HEK293 (cell line): ENCODE measurements at regions not wholly inside any gene's neighbourhood (a gene's known extent, or its start where the extent isn't known, plus 50 kb on each side); places are given as distances from the start of the nearest gene placed in this dataset.

Experiments
- EGR2 ChIP-seq: fragments of 450-650 bp; formaldehyde crosslinking; IDR thresholded peaks from 2 replicates; pipeline ENCODE4 v1.5.1; 2016; ENCODE audit warnings: low read depth, missing biosample characterization, missing genetic modification characterization
- ZNF664 ChIP-seq: fragments of 450-650 bp; formaldehyde crosslinking; IDR thresholded peaks from 2 replicates; pipeline ENCODE4 v1.5.1; 2016; ENCODE audit warnings: missing biosample characterization, missing genetic modification characterization
- TF ChIP-seq, protein P1 (sequence below): fragments of 450-650 bp; formaldehyde crosslinking; IDR thresholded peaks from 2 replicates; pipeline ENCODE4 v1.5.1; 2016; ENCODE audit warnings: missing biosample characterization, missing genetic modification characterization
- TF ChIP-seq, protein P2 (sequence below): fragments of 450-650 bp; formaldehyde crosslinking; IDR thresholded peaks from 2 replicates; pipeline ENCODE4 v1.5.1; 2016; ENCODE audit warnings: missing biosample characterization, missing genetic modification characterization

- TF ChIP-seq ZNF664 (tag by site-specific recombination) = no peak
- TF ChIP-seq, protein P1, sequence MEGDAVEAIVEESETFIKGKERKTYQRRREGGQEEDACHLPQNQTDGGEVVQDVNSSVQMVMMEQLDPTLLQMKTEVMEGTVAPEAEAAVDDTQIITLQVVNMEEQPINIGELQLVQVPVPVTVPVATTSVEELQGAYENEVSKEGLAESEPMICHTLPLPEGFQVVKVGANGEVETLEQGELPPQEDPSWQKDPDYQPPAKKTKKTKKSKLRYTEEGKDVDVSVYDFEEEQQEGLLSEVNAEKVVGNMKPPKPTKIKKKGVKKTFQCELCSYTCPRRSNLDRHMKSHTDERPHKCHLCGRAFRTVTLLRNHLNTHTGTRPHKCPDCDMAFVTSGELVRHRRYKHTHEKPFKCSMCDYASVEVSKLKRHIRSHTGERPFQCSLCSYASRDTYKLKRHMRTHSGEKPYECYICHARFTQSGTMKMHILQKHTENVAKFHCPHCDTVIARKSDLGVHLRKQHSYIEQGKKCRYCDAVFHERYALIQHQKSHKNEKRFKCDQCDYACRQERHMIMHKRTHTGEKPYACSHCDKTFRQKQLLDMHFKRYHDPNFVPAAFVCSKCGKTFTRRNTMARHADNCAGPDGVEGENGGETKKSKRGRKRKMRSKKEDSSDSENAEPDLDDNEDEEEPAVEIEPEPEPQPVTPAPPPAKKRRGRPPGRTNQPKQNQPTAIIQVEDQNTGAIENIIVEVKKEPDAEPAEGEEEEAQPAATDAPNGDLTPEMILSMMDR (tag by site-specific recombination) = no peak
- TF ChIP-seq, protein P2, sequence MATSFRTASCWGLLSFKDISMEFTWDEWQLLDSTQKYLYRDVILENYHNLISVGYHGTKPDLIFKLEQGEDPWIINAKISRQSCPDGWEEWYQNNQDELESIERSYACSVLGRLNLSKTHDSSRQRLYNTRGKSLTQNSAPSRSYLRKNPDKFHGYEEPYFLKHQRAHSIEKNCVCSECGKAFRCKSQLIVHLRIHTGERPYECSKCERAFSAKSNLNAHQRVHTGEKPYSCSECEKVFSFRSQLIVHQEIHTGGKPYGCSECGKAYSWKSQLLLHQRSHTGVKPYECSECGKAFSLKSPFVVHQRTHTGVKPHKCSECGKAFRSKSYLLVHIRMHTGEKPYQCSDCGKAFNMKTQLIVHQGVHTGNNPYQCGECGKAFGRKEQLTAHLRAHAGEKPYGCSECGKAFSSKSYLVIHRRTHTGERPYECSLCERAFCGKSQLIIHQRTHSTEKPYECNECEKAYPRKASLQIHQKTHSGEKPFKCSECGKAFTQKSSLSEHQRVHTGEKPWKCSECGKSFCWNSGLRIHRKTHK (tag by site-specific recombination) = no peak
- TF ChIP-seq EGR2 (tag by site-specific recombination) = no peak
Observed at GRCh38 chr7:118580743-118581382, 356.4 kb downstream of the ANKRD7 start.
